ENCODE measurements at regions not wholly inside any gene's neighbourhood (a gene's known extent, or its start where the extent isn't known, plus 50 kb on each side); places are given as distances from the start of the nearest gene placed in this dataset.
"Not testable (repeated sequence)": the region's sequence is repeated elsewhere in the genome, so short reads cannot be mapped to it uniquely, and the experiment has no call there.

DNA sequence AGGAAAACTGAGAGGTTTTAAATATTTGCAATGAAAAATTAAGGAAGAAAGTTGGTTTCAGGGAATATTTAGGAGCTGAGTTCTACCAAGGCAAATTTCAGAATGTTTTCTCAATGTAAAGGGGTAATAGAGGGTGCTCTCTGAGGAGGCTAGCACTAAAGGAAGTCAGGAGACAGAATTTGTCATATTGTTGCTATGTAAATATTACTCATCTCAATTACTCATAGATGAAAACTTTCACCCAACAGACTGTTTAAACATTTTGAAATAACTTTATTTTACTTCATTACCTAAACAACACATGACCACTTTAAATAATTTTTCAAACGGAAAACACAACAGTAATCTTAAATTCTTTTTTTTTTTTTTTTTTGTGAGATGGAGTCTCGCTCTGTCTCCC is 274.8 kb upstream of the NRG3 start:
- H3K27ac Mint-ChIP-seq (ENCODE audit: unreplicated experiment), result peak overlapping the region; percentile 90
- BruUV-seq (replicated peaks), result no TSS peak

DNA sequence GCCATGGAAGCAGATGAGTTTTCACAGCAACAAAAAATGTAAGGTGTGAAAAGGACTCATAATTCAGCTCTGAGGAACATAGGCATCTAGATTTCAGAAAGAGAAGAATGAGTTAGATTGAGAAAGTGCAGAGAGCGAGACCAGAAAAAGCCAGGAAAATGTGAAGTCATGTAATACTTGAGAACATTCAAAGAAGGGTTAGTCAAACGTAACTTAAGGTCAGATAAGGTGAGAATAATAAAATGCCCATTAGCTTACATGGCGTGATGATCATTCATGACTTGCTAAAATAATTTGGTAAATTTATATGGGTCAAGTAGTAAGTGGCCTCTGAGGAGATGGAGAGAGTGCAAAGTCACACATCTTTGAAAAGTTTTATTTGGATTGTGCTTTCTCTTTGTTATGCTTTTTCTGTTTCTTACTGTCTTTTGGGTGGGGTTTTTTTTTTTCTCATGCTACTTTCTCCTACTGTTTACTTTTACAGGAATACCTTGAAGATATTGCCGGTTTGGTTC is 271.8 kb upstream of the NRG3 start:
- no peak for TF ChIP-seq CTCF (IDR thresholded peaks at IDR 0.05; ENCODE audit: unreplicated experiment)
- H3K27me3 Mint-ChIP-seq (ENCODE audit: unreplicated experiment), result no peaks in the 10 kb centered on the region
- H3K27ac Mint-ChIP-seq (ENCODE audit: unreplicated experiment), result no peak overlapping the region
- DNase-seq, result no peak
- H3K4me1 Mint-ChIP-seq (ENCODE audit: low read depth, unreplicated experiment), result peaks cover 24% of the 10 kb centered on the region
- H3K4me3 Mint-ChIP-seq (ENCODE audit: low read depth, unreplicated experiment), result no peak overlapping the region
- H3K36me3 Mint-ChIP-seq (ENCODE audit: insufficient read depth, unreplicated experiment), result no peaks in the 10 kb centered on the region
- intact Hi-C loops (cut with micrococcal nuclease; ENCODE audit: unreplicated experiment), result no loop called here
- H3K9me3 Mint-ChIP-seq (ENCODE audit: low read depth, unreplicated experiment), result peaks cover 4% of the 10 kb centered on the region
- CTCF ChIA-PET, result no interaction called here
- BruUV-seq (replicated peaks), result no TSS peak

More for the DNA sequence above, 274.8 kb upstream of the NRG3 start:
- no peaks in the 10 kb centered on the region for H3K27me3 Mint-ChIP-seq (ENCODE audit: unreplicated experiment)
- no peak for DNase-seq
- no peak for TF ChIP-seq CTCF (IDR thresholded peaks at IDR 0.05; ENCODE audit: unreplicated experiment)
- intact Hi-C loops (cut with micrococcal nuclease; ENCODE audit: unreplicated experiment), result no loop called here
- peaks cover 24% of the 10 kb centered on the region for H3K4me1 Mint-ChIP-seq (ENCODE audit: low read depth, unreplicated experiment)
- CTCF ChIA-PET, result interaction anchor here (0.7 to 1.5 kb wide), 2 partner anchors 197 to 958 kb away, joined by 4 read pairs; no protein-coding TSS in a partner anchor
- no peaks in the 10 kb centered on the region for H3K36me3 Mint-ChIP-seq (ENCODE audit: insufficient read depth, unreplicated experiment)
- peak overlapping the region; percentile 33 for H3K4me3 Mint-ChIP-seq (ENCODE audit: low read depth, unreplicated experiment)
- H3K9me3 Mint-ChIP-seq (ENCODE audit: low read depth, unreplicated experiment), result peaks cover 4% of the 10 kb centered on the region

DNA sequence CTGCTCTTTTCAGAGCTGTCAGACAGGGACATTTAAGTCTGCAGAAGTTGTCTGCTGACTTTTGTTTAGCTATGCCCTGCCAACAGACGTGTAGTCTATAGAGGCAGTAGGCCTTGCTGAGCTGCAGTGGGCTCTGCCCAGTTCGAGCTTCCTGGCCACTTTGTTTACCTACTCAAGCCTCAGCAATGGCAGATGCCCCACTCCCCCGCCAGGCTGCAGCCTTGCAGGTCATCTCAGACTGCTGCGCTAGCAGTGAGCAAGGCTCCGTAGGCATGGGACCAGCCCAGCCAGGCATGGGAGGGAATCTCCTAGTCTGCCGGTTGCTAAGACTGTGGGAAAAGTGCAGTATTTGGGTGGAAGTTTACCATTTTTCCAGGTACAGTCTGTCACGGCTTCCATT is 230.5 kb upstream of the NRG3 start:
- intact Hi-C loops (cut with micrococcal nuclease; ENCODE audit: unreplicated experiment); H3K4me1 Mint-ChIP-seq (ENCODE audit: low read depth, unreplicated experiment); H3K36me3 Mint-ChIP-seq (ENCODE audit: insufficient read depth, unreplicated experiment); H3K9me3 Mint-ChIP-seq (ENCODE audit: low read depth, unreplicated experiment); BruUV-seq (replicated peaks); H3K27ac Mint-ChIP-seq (ENCODE audit: unreplicated experiment); CTCF ChIA-PET; H3K27me3 Mint-ChIP-seq (ENCODE audit: unreplicated experiment); DNase-seq; H3K4me3 Mint-ChIP-seq (ENCODE audit: low read depth, unreplicated experiment): not testable (repeated sequence)

- Mint-ChIP-seq H3K9me3 (ENCODE audit: low read depth, unreplicated experiment) (peaks cover 10% of the 10 kb centered on the region), H3K4me3 (ENCODE audit: low read depth, unreplicated experiment) (no peak overlapping the region), H3K27me3 (ENCODE audit: unreplicated experiment) (no peaks in the 10 kb centered on the region), H3K4me1 (ENCODE audit: low read depth, unreplicated experiment) (no peaks in the 10 kb centered on the region), H3K36me3 (ENCODE audit: insufficient read depth, unreplicated experiment) (no peaks in the 10 kb centered on the region), H3K27ac (ENCODE audit: unreplicated experiment) (no peak overlapping the region)
- intact Hi-C loops (cut with micrococcal nuclease; ENCODE audit: unreplicated experiment), result no loop called here
- no peak for DNase-seq
- TF ChIP-seq CTCF (IDR thresholded peaks at IDR 0.05; ENCODE audit: unreplicated experiment), result no peak
- no TSS peak for BruUV-seq (replicated peaks)
- CTCF ChIA-PET, result no interaction called here
Observed at GRCh38 chr10:81655986-81656385, 219.0 kb upstream of the NRG3 start.

GRCh38 chr10:81662837-81663236 is 212.2 kb upstream of the NRG3 start:
- peaks cover 3% of the 10 kb centered on the region for H3K9me3 Mint-ChIP-seq (ENCODE audit: low read depth, unreplicated experiment)
- intact Hi-C loops (cut with micrococcal nuclease; ENCODE audit: unreplicated experiment), result no loop called here
- no peak for TF ChIP-seq CTCF (IDR thresholded peaks at IDR 0.05; ENCODE audit: unreplicated experiment)
- H3K4me1 Mint-ChIP-seq (ENCODE audit: low read depth, unreplicated experiment), result no peaks in the 10 kb centered on the region
- H3K27ac Mint-ChIP-seq (ENCODE audit: unreplicated experiment), result no peak overlapping the region
- H3K4me3 Mint-ChIP-seq (ENCODE audit: low read depth, unreplicated experiment), result no peak overlapping the region
- DNase-seq, result no peak
- no peaks in the 10 kb centered on the region for H3K27me3 Mint-ChIP-seq (ENCODE audit: unreplicated experiment)
- BruUV-seq (replicated peaks), result no TSS peak
- CTCF ChIA-PET, result no interaction called here
- H3K36me3 Mint-ChIP-seq (ENCODE audit: insufficient read depth, unreplicated experiment), result no peaks in the 10 kb centered on the region

DNA sequence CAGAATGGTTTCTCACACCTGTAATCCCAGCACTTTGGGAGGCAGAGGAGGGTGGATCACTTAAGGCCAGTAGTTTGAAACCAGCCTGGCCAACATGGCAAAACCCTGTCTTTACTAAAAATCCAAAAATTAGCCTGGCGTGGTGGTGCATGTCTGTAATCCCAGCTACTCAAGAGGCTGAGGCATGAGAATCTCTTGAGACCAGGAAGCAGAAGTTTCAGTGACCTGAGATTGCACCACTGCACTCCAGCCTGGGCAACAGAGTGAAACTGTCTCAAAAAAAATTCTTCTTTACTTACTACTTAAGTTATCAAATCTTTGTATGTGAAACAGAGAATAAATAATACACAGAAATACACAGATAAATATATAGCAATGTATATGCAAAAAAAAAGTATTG is 210.2 kb upstream of the NRG3 start:
- intact Hi-C loops (cut with micrococcal nuclease; ENCODE audit: unreplicated experiment); H3K4me3 Mint-ChIP-seq (ENCODE audit: low read depth, unreplicated experiment); H3K9me3 Mint-ChIP-seq (ENCODE audit: low read depth, unreplicated experiment); CTCF ChIA-PET; BruUV-seq (replicated peaks); H3K36me3 Mint-ChIP-seq (ENCODE audit: insufficient read depth, unreplicated experiment); H3K4me1 Mint-ChIP-seq (ENCODE audit: low read depth, unreplicated experiment); H3K27ac Mint-ChIP-seq (ENCODE audit: unreplicated experiment); DNase-seq; H3K27me3 Mint-ChIP-seq (ENCODE audit: unreplicated experiment): not testable (repeated sequence)
